ENCODE measurements at regions not wholly inside any gene's neighbourhood (a gene's known extent, or its start where the extent isn't known, plus 50 kb on each side); places are given as distances from the start of the nearest gene placed in this dataset.
A peak's percentile ranks its signal among the peaks of the same experiment; 100 is the strongest.

GRCh38 chr1:186530109-186530508 lies 69.2 kb upstream of the PDC start:
- no peak overlapping the region for H2AFZ ChIP-seq
- TF ChIP-seq EZH2phosphoT487 (IDR thresholded peaks at IDR 0.05; ENCODE audit: insufficient read depth, low read depth) (no peak), EZH2 (IDR thresholded peaks at IDR 0.05; ENCODE audit: insufficient read depth, poor library complexity, severe bottlenecking) (no peak)
- 85 to 89% methylated on average over 2 of the region's 2 CpGs for WGBS, 2 experiments (ENCODE audit: low coverage in 1 of 2, low lambda C conversion rate in 2 of 2, missing lambda C conversion rate in 2 of 2)

GRCh38 chr1:186519982-186520381 lies 59.1 kb upstream of the PDC start:
- Histone ChIP-seq H3K9me3 (ENCODE audit: low read depth) (no peaks in the 10 kb centered on the region), H3K9ac (no peak overlapping the region), H4K20me1 (ENCODE audit: insufficient read depth) (no peaks in the 10 kb centered on the region), H3K27ac (no peak overlapping the region), H3F3A (ENCODE audit: insufficient read depth) (no peaks in the 10 kb centered on the region; the same call in 1 of the 2 replicates), H3K79me2 (ENCODE audit: insufficient read depth) (no peaks in the 10 kb centered on the region), H3K36me3 (ENCODE audit: low read depth) (no peaks in the 10 kb centered on the region), H3K9me2 (ENCODE audit: insufficient read depth) (no peaks in the 10 kb centered on the region), H2AFZ (no peak overlapping the region), H3K4me1 (ENCODE audit: insufficient read depth) (no peaks in the 10 kb centered on the region), H3K27me3 (replicated peaks; ENCODE audit: insufficient read depth) (no peaks in the 10 kb centered on the region), H3K4me2 (ENCODE audit: unreplicated experiment) (no peak overlapping the region), H3K4me3 (no peak overlapping the region)
- TF ChIP-seq EZH2phosphoT487 (IDR thresholded peaks at IDR 0.05; ENCODE audit: insufficient read depth, low read depth) (no peak), EZH2 (IDR thresholded peaks at IDR 0.05; ENCODE audit: insufficient read depth, poor library complexity, severe bottlenecking) (no peak)
- no peak for DNase-seq
- in situ Hi-C loops (cut with MboI) = no loop called here

More at GRCh38 chr1:186530109-186530508, 69.2 kb upstream of the PDC start:
- in situ Hi-C loops (cut with MboI) = no loop called here
- Histone ChIP-seq H3F3A (ENCODE audit: insufficient read depth) (peaks cover 21% of the 10 kb centered on the region), H3K4me3 (no peak overlapping the region), H3K27me3 (replicated peaks; ENCODE audit: insufficient read depth) (no peaks in the 10 kb centered on the region), H3K4me1 (ENCODE audit: insufficient read depth) (peaks cover 18% of the 10 kb centered on the region), H3K9me2 (ENCODE audit: insufficient read depth) (peaks cover 4% of the 10 kb centered on the region; the same call in 1 of the 2 replicates), H3K4me2 (ENCODE audit: unreplicated experiment) (no peak overlapping the region), H3K9me3 (ENCODE audit: low read depth) (no peaks in the 10 kb centered on the region), H3K27ac (no peak overlapping the region), H3K9ac (no peak overlapping the region), H4K20me1 (ENCODE audit: insufficient read depth) (no peaks in the 10 kb centered on the region), H3K36me3 (ENCODE audit: low read depth) (no peaks in the 10 kb centered on the region), H3K79me2 (ENCODE audit: insufficient read depth) (no peaks in the 10 kb centered on the region)
- DNase-seq = peak; percentile 41

- no peak for TF ChIP-seq EZH2phosphoT487 (IDR thresholded peaks at IDR 0.05; ENCODE audit: insufficient read depth, low read depth)
- no peak for TF ChIP-seq EZH2 (IDR thresholded peaks at IDR 0.05; ENCODE audit: insufficient read depth, poor library complexity, severe bottlenecking)
- DNase-seq = no peak
Observed at GRCh38 chr1:186518822-186519381, 58.0 kb upstream of the PDC start.

GRCh38 chr1:186518395-186518794 lies 57.5 kb upstream of the PDC start:
- in situ Hi-C loops (cut with MboI) = no loop called here
- H3K4me2 ChIP-seq (ENCODE audit: unreplicated experiment) = no peak overlapping the region
- DNase-seq = no peak
- H4K20me1 ChIP-seq (ENCODE audit: insufficient read depth) = no peaks in the 10 kb centered on the region
- H3K79me2 ChIP-seq (ENCODE audit: insufficient read depth) = no peaks in the 10 kb centered on the region
- no peak overlapping the region for H3K27ac ChIP-seq
- no peaks in the 10 kb centered on the region for H3K9me2 ChIP-seq (ENCODE audit: insufficient read depth)
- no peak for TF ChIP-seq EZH2 (IDR thresholded peaks at IDR 0.05; ENCODE audit: insufficient read depth, poor library complexity, severe bottlenecking)
- no peak for TF ChIP-seq EZH2phosphoT487 (IDR thresholded peaks at IDR 0.05; ENCODE audit: insufficient read depth, low read depth)
- no peak overlapping the region for H3K9ac ChIP-seq
- H3K4me3 ChIP-seq = no peak overlapping the region
- no peaks in the 10 kb centered on the region for H3K27me3 ChIP-seq (replicated peaks; ENCODE audit: insufficient read depth)
- H3K4me1 ChIP-seq (ENCODE audit: insufficient read depth) = no peaks in the 10 kb centered on the region
- no peaks in the 10 kb centered on the region; the same call in 1 of the 2 replicates for H3F3A ChIP-seq (ENCODE audit: insufficient read depth)
- H2AFZ ChIP-seq = no peak overlapping the region
- no peaks in the 10 kb centered on the region for H3K36me3 ChIP-seq (ENCODE audit: low read depth)
- H3K9me3 ChIP-seq (ENCODE audit: low read depth) = no peaks in the 10 kb centered on the region

More at GRCh38 chr1:186518822-186519381, 58.0 kb upstream of the PDC start:
- 74 to 75% methylated on average over 4 of the region's 4 CpGs for WGBS, 2 experiments (ENCODE audit: low coverage in 1 of 2, low lambda C conversion rate in 2 of 2, missing lambda C conversion rate in 2 of 2)
- Histone ChIP-seq H3K4me1 (ENCODE audit: insufficient read depth) (no peaks in the 10 kb centered on the region), H3K4me2 (ENCODE audit: unreplicated experiment) (no peak overlapping the region), H3K4me3 (no peak overlapping the region), H3K27me3 (replicated peaks; ENCODE audit: insufficient read depth) (no peaks in the 10 kb centered on the region), H3K79me2 (ENCODE audit: insufficient read depth) (no peaks in the 10 kb centered on the region), H3K9me2 (ENCODE audit: insufficient read depth) (no peaks in the 10 kb centered on the region), H3K9me3 (ENCODE audit: low read depth) (no peaks in the 10 kb centered on the region), H3F3A (ENCODE audit: insufficient read depth) (no peaks in the 10 kb centered on the region; the same call in 1 of the 2 replicates), H2AFZ (no peak overlapping the region), H3K36me3 (ENCODE audit: low read depth) (no peaks in the 10 kb centered on the region), H3K9ac (no peak overlapping the region), H4K20me1 (ENCODE audit: insufficient read depth) (no peaks in the 10 kb centered on the region), H3K27ac (no peak overlapping the region)
- in situ Hi-C loops (cut with MboI) = no loop called here

GRCh38 chr1:186514367-186514766 lies 53.5 kb upstream of the PDC start:
- no peaks in the 10 kb centered on the region for H3K4me1 ChIP-seq (ENCODE audit: insufficient read depth)
- no peaks in the 10 kb centered on the region for H3K27me3 ChIP-seq (replicated peaks; ENCODE audit: insufficient read depth)
- H4K20me1 ChIP-seq (ENCODE audit: insufficient read depth) = no peaks in the 10 kb centered on the region
- WGBS, 2 experiments (ENCODE audit: low coverage in 1 of 2, low lambda C conversion rate in 2 of 2, missing lambda C conversion rate in 2 of 2) = 89 to 93% methylated on average over 4 of the region's 4 CpGs
- H3K9ac ChIP-seq = no peak overlapping the region
- H3K9me2 ChIP-seq (ENCODE audit: insufficient read depth) = no peaks in the 10 kb centered on the region
- no peaks in the 10 kb centered on the region for H3K79me2 ChIP-seq (ENCODE audit: insufficient read depth)
- no peaks in the 10 kb centered on the region for H3F3A ChIP-seq (ENCODE audit: insufficient read depth)
- no peak overlapping the region for H3K27ac ChIP-seq
- no peaks in the 10 kb centered on the region for H3K9me3 ChIP-seq (ENCODE audit: low read depth)
- H3K4me2 ChIP-seq (ENCODE audit: unreplicated experiment) = no peak overlapping the region
- DNase-seq = no peak
- in situ Hi-C loops (cut with MboI) = no loop called here
- no peaks in the 10 kb centered on the region for H3K36me3 ChIP-seq (ENCODE audit: low read depth)
- H3K4me3 ChIP-seq = no peak overlapping the region
- TF ChIP-seq EZH2 (IDR thresholded peaks at IDR 0.05; ENCODE audit: insufficient read depth, poor library complexity, severe bottlenecking) = no peak
- no peak for TF ChIP-seq EZH2phosphoT487 (IDR thresholded peaks at IDR 0.05; ENCODE audit: insufficient read depth, low read depth)
- H2AFZ ChIP-seq = no peak overlapping the region

All from GM23248 (cell line).